ENCODE measurements at regions not wholly inside any gene's neighbourhood (a gene's known extent, or its start where the extent isn't known, plus 50 kb on each side); places are given as distances from the start of the nearest gene placed in this dataset.

DNA sequence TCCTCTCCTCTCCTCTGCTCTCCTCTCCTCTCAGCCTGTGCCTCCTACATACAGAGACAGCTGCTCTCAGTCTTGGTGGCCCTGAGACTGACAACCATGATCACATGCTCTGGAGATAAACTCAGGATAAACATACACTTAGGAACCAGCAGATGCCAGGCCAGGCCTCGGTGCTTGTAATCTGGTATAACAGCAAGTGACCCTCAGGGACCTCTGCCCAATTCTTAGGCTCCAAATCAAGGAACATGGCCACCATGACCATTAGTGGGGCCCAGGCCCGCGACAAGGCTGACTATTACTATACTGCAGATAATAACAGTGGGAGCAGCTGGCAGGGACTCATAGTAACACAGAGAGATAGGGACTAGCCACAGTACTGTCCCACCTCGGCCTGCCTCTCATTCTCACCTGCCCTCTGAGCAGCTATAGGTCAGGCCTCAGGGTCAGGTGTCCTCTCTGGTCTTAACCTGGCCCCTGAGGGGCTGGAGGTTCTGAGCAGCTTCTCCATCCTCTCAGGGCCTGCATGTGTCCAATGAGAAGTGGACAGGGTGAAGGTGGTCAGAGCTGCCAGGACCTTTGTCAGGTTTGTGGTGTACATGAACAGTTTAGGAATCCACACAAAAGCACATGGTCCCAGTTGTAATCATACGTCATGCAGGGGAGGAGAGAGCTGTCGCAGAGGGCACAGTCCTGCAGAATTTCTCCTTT, 106.1 kb downstream of the GGTLC2 start:
- DNase-seq, result peak in 1 of 2 donors; percentile 64
- Histone ChIP-seq H3K9me3 (no peaks in the 10 kb centered on the region), H3K4me1 (no peaks in the 10 kb centered on the region), H3K27me3 (peaks cover 0 to 4% of the 10 kb centered on the region in 2 donors), H3K4me3 (no peak overlapping the region), H3K27ac (no peak overlapping the region), H3K36me3 (no peaks in the 10 kb centered on the region)
- intact Hi-C loops (cut with DNase I; ENCODE audit: low total_unique reads), result no loop called here
- TF ChIP-seq, protein P1, sequence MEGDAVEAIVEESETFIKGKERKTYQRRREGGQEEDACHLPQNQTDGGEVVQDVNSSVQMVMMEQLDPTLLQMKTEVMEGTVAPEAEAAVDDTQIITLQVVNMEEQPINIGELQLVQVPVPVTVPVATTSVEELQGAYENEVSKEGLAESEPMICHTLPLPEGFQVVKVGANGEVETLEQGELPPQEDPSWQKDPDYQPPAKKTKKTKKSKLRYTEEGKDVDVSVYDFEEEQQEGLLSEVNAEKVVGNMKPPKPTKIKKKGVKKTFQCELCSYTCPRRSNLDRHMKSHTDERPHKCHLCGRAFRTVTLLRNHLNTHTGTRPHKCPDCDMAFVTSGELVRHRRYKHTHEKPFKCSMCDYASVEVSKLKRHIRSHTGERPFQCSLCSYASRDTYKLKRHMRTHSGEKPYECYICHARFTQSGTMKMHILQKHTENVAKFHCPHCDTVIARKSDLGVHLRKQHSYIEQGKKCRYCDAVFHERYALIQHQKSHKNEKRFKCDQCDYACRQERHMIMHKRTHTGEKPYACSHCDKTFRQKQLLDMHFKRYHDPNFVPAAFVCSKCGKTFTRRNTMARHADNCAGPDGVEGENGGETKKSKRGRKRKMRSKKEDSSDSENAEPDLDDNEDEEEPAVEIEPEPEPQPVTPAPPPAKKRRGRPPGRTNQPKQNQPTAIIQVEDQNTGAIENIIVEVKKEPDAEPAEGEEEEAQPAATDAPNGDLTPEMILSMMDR (IDR thresholded peaks at IDR 0.05), result no peak

DNA sequence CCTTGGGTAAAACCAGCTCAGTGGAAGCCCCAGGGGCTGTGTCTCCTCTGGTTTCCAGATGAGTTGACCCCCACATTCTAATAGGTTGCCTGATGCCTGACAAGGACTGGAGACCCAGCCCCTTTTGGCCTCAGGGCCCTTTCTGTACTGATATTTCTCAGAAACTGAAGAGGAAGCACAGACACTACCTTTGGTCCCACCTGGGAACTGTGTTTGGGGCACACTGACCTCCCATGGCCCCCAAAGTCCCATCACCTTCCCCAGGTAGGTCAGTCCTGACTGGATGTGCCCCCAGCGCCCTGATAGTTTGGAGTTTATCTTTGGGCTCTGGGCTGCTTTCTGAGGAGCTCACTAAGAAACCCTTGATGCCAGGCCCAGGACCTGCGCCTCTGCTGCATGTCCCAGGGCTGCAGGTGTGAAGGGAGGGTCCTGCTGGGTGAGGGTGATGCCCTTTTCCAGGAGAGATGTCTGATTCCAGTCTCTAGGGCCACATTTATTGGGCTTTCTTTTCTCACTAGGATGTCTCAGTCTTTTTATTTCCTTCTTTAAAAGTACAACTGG, 106.7 kb downstream of the GGTLC2 start:
- H3K36me3 ChIP-seq, result no peaks in the 10 kb centered on the region
- H3K27me3 ChIP-seq, result peaks cover 0 to 4% of the 10 kb centered on the region in 2 donors
- H3K4me3 ChIP-seq, result no peak overlapping the region
- no peaks in the 10 kb centered on the region for H3K9me3 ChIP-seq
- intact Hi-C loops (cut with DNase I; ENCODE audit: low total_unique reads), result no loop called here
- H3K4me1 ChIP-seq, result no peaks in the 10 kb centered on the region
- DNase-seq, result peak in 1 of 2 donors; percentile 21
- TF ChIP-seq, protein P1 (IDR thresholded peaks at IDR 0.05), result no peak
- no peak overlapping the region for H3K27ac ChIP-seq

DNA sequence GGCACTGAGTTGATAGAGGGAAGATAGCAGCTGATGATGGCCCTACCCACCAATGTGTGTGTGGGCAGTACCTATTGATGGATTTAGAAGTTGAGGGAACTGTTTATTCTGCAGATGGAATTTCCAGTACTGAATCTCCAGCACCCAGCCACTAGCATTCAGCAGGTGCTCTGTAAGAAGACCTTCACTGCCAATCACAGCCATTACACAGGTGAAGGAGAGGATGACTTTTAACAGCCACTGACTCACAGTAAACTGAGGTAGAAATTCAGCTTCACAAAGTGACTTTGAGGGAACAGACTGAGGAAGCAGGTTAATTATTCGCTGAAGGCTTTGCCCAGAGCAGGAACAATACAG, 107.8 kb downstream of the GGTLC2 start:
- TF ChIP-seq, protein P1 (IDR thresholded peaks at IDR 0.05), result no peak
- Histone ChIP-seq H3K4me1 (no peaks in the 10 kb centered on the region), H3K9me3 (no peaks in the 10 kb centered on the region), H3K4me3 (no peak overlapping the region), H3K36me3 (no peaks in the 10 kb centered on the region), H3K27me3 (peaks cover 0 to 4% of the 10 kb centered on the region in 2 donors), H3K27ac (no peak overlapping the region)
- intact Hi-C loops (cut with DNase I; ENCODE audit: low total_unique reads), result no loop called here
- no peak for DNase-seq

DNA sequence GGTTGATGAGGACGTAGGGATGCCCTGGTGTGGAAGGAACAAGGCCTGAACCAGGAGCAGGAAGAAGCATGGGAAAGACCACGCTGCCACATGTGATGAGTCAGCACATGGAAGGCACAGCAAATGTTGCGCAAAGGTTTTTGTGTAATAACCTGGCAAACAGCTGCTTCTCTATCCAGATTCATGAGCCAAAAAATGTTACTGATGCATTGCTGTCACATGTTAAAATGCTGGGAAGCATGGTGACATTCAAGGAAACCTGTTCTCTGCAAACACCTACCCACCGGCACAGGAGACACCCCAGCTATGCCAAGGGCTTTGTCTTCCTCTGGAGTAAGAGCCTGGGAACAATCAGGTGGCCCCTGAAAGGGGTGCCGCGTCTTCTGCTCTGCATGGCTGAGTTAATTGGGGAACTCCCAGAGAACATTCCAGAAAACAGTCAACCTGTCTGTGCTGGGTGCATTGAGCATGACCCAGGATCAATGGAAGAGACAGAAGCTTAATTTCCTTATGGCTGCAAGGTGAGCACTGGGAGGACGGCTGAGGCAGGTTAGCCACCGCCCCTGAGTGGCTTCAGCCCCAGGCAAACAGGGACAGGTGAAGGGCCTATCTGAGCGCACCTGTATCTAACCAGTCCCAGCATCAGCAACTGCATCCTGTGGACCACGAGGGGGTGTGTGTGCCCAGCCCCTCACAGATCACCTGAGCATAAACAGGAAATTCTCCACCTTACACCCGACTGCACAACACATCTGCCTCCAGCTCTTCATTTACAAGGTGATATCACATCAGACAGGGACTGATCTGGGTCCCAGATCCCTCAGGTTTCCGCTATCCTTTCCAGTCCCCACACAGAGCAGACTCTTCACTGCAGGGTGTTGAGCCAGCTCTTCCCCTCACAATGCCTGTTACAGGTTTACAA, 108.4 kb downstream of the GGTLC2 start:
- peak; percentile 52 to 62 for DNase-seq
- H3K4me1 ChIP-seq, result no peaks in the 10 kb centered on the region
- no peak overlapping the region for H3K4me3 ChIP-seq
- no peaks in the 10 kb centered on the region for H3K36me3 ChIP-seq
- H3K27ac ChIP-seq, result no peak overlapping the region
- intact Hi-C loops (cut with DNase I; ENCODE audit: low total_unique reads), result no loop called here
- H3K9me3 ChIP-seq, result no peaks in the 10 kb centered on the region
- peaks cover 0 to 4% of the 10 kb centered on the region in 2 donors for H3K27me3 ChIP-seq
- TF ChIP-seq, protein P1 (IDR thresholded peaks at IDR 0.05), result no peak

DNA sequence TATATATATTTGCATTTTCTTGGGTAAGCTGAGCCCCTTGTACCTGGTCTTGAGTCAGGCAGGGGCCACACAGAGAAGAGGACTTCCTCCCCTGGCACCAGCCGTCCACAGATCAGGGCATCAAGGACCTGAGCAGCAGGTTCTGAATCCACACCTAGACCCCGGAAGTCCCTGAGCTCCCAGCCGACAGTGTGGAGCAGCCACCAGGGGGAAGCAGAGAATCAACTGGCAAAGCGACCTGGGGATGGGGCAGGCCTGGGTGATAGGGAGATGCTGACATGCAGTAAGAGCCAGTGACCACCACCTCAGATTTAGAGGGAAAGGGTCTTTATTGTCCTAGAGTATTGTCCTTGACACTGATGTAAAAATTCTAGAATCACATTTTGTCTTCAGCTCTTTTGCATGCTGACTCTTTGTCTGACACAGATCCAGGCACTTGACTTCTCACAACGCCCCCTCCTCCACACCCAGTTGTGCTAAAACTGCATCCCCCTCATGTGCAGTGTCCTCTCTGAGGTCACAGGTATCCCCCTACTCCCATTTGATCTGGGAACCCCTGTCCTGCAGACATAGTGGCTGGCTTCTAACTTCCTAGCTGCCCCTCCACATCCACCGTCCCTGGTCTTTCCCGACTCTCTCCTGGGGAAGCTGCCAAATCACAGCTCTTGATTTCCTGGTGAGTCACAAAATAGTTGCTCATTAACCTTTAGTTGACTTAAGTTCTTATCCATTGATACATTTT, 109.3 kb downstream of the GGTLC2 start:
- no peak overlapping the region for H3K27ac ChIP-seq
- intact Hi-C loops (cut with DNase I; ENCODE audit: low total_unique reads), result no loop called here
- no peaks in the 10 kb centered on the region for H3K4me1 ChIP-seq
- no peak overlapping the region for H3K4me3 ChIP-seq
- H3K36me3 ChIP-seq, result no peaks in the 10 kb centered on the region
- TF ChIP-seq, protein P1 (IDR thresholded peaks at IDR 0.05), result peak in 1 of 2 experiments; percentile 32
- H3K27me3 ChIP-seq, result peaks cover 0 to 4% of the 10 kb centered on the region in 2 donors
- DNase-seq, result peak; percentile 39 to 64
- H3K9me3 ChIP-seq, result no peaks in the 10 kb centered on the region
